Smooth muscle cell (in vitro differentiated cells): ENCODE measurements at regions not wholly inside any gene's neighbourhood (a gene's known extent, or its start where the extent isn't known, plus 50 kb on each side); places are given as distances from the start of the nearest gene placed in this dataset.

Experiments
- DNase-seq: peaks from one replicate; lab custom pipeline; 2025; ENCODE audit not compliant: unreplicated experiment; lab: John Stamatoyannopoulos, UW
- H2AFZ ChIP-seq: fragments of 200-600 bp; sonication (generic); 2 replicates; pipeline ENCODE4 v1.6.0; 2016; ENCODE audit warnings: antibody characterized with exemption, low read depth, mild to moderate bottlenecking
- H3F3A ChIP-seq: fragments of 200-600 bp; sonication (generic); 2 replicates; pipeline ENCODE4 v1.6.0; 2017; ENCODE audit warnings: antibody characterized with exemption, low read depth
- H3K27ac ChIP-seq: fragments of 200-600 bp; sonication (generic); 2 replicates; pipeline ENCODE4 v1.5.1; 2016; ENCODE audit warnings: low read depth, mild to moderate bottlenecking
- H3K27me3 ChIP-seq: fragments of 200-600 bp; sonication (generic); 2 replicates; pipeline ENCODE4 v1.6.1; 2016; ENCODE audit warnings: low read depth, mild to moderate bottlenecking
- H3K36me3 ChIP-seq: fragments of 200-600 bp; sonication (generic); 2 replicates; pipeline ENCODE4 v1.5.1; 2016; ENCODE audit warnings: low read depth
- H3K4me1 ChIP-seq: fragments of 200-600 bp; sonication (generic); 2 replicates; pipeline ENCODE4 v1.5.1; 2016; ENCODE audit warnings: low read depth
- H3K4me2 ChIP-seq: fragments of 200-600 bp; sonication (generic); 2 replicates; pipeline ENCODE4 v1.6.0; 2016; ENCODE audit warnings: mild to moderate bottlenecking
- H3K4me3 ChIP-seq: fragments of 200-600 bp; sonication (generic); 2 replicates; pipeline ENCODE4 v1.5.1; 2016; ENCODE audit warnings: mild to moderate bottlenecking
- H3K79me2 ChIP-seq: fragments of 200-600 bp; sonication (generic); 2 replicates; pipeline ENCODE4 v1.6.0; 2016; ENCODE audit warnings: low read depth, mild to moderate bottlenecking
- H3K9ac ChIP-seq: fragments of 200-600 bp; sonication (generic); 2 replicates; pipeline ENCODE4 v1.6.0; 2016; ENCODE audit warnings: low read depth
- H3K9me3 ChIP-seq: fragments of 200-600 bp; sonication (generic); replicated peaks from 2 replicates; pipeline ENCODE4 v1.5.1; 2016; ENCODE audit warnings: low read depth
- H4K20me1 ChIP-seq: fragments of 200-600 bp; sonication (generic); 2 replicates; pipeline ENCODE4 v1.6.0; 2016; ENCODE audit warnings: low read depth
- CTCF ChIP-seq: fragments of 200-600 bp; sonication (generic); IDR thresholded peaks from 2 replicates; pipeline ENCODE4 v1.5.1; 2017; ENCODE audit warnings: borderline replicate concordance, mild to moderate bottlenecking, antibody characterized with exemption; ENCODE audit not compliant: insufficient read depth, poor library complexity, severe bottlenecking
- WGBS: methylation state at CpG from one replicate; pipeline ENCODE4 v1.1.7; 2016; ENCODE audit warnings: low lambda C conversion rate; 5-methylcytosine and 5-hydroxymethylcytosine counted together

- Histone ChIP-seq H4K20me1 (no peaks in the 10 kb centered on the region), H3K4me1 (no peaks in the 10 kb centered on the region)
- TF ChIP-seq CTCF = no peak
These were observed 222.0 kb upstream of the RAB4A start for GRCh38 chr1:229048896-229049295.

DNA sequence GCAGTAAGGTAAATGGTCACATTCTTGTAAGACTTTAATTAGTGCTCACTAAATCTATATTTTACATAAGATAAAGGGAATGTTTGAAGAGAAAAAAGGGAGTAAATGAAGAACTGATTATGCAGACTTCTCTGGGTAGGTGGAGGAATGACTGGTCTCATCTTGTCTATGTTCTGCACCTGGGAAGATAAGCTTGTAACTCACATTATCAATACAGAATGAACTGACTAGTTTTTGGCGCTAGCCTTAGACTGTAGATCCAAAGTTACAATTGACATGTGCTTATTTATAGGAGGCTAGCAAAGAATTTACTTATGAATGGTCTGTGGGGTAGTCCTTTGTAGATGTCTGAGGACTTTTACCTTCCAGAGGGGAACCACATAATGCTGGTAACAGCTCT, 214.9 kb upstream of the RAB4A start:
- WGBS = 96% methylated on average over 1 of the region's 1 CpG
- H3K79me2 ChIP-seq = no peaks in the 10 kb centered on the region

More at GRCh38 chr1:229048896-229049295, 222.0 kb upstream of the RAB4A start:
- Histone ChIP-seq H3K27ac (no peak overlapping the region), H3K9ac (no peak overlapping the region), H2AFZ (no peak overlapping the region), H3F3A (no peaks in the 10 kb centered on the region), H3K79me2 (no peaks in the 10 kb centered on the region), H3K9me3 (no peaks in the 10 kb centered on the region), H3K27me3 (no peaks in the 10 kb centered on the region), H3K4me2 (no peak overlapping the region), H3K4me3 (no peak overlapping the region), H3K36me3 (no peaks in the 10 kb centered on the region)
- 92% methylated on average over 4 of the region's 4 CpGs for WGBS
- no peak for DNase-seq

GRCh38 chr1:229058111-229058561, 212.8 kb upstream of the RAB4A start:
- Histone ChIP-seq H3K4me1 (peaks cover 20% of the 10 kb centered on the region), H3K4me3 (no peak overlapping the region), H3K79me2 (no peaks in the 10 kb centered on the region), H4K20me1 (no peaks in the 10 kb centered on the region), H3K9me3 (no peaks in the 10 kb centered on the region), H3K9ac (no peak overlapping the region), H3K27me3 (no peaks in the 10 kb centered on the region), H2AFZ (no peak overlapping the region), H3K36me3 (no peaks in the 10 kb centered on the region), H3K27ac (no peak overlapping the region), H3K4me2 (no peak overlapping the region), H3F3A (no peaks in the 10 kb centered on the region)
- no peak for TF ChIP-seq CTCF
- DNase-seq = no peak
- 82% methylated on average over 11 of the region's 11 CpGs for WGBS

More for the DNA sequence above, 214.9 kb upstream of the RAB4A start:
- H3K9me3 ChIP-seq = no peaks in the 10 kb centered on the region
- no peak overlapping the region for H3K27ac ChIP-seq
- no peak for DNase-seq
- no peaks in the 10 kb centered on the region for H3K36me3 ChIP-seq
- H4K20me1 ChIP-seq = no peaks in the 10 kb centered on the region
- H3F3A ChIP-seq = no peaks in the 10 kb centered on the region
- H3K4me1 ChIP-seq = peaks cover 14% of the 10 kb centered on the region
- H3K4me3 ChIP-seq = no peak overlapping the region
- no peak for TF ChIP-seq CTCF
- H3K9ac ChIP-seq = no peak overlapping the region
- no peak overlapping the region for H2AFZ ChIP-seq
- H3K27me3 ChIP-seq = no peaks in the 10 kb centered on the region
- no peak overlapping the region for H3K4me2 ChIP-seq

DNA sequence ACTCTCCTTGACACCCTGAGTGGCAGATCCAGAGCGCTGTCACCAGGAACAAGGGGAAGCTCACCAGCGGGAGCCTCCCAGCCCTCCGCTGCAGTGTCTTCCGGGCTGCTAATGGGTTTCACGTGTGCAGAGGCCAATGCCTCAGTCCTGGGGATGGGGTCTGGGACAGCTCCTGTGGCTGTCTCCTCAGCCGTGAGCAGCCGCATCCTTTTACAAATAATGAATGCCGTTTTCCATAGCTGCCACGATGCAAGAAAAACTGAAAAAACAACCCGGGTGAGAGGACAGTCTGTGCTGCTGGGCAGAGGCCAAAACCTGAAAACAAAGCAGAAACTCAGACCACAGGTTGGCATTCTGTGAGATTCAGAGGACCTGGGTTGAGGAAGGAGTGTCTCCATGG, 212.2 kb upstream of the RAB4A start:
- no peak for TF ChIP-seq CTCF
- Histone ChIP-seq H4K20me1 (no peaks in the 10 kb centered on the region), H3K36me3 (no peaks in the 10 kb centered on the region), H3K9me3 (no peaks in the 10 kb centered on the region), H3K9ac (no peak overlapping the region), H3K27me3 (no peaks in the 10 kb centered on the region), H3K79me2 (no peaks in the 10 kb centered on the region), H3K4me1 (peaks cover 20% of the 10 kb centered on the region), H3K4me2 (no peak overlapping the region), H3K4me3 (no peak overlapping the region), H3F3A (no peaks in the 10 kb centered on the region), H2AFZ (no peak overlapping the region), H3K27ac (no peak overlapping the region)
- 61% methylated on average over 10 of the region's 10 CpGs for WGBS
- DNase-seq = no peak
